ENCODE measurements at regions not wholly inside any gene's neighbourhood (a gene's known extent, or its start where the extent isn't known, plus 50 kb on each side); places are given as distances from the start of the nearest gene placed in this dataset.

- TF ChIP-seq, protein P1, sequence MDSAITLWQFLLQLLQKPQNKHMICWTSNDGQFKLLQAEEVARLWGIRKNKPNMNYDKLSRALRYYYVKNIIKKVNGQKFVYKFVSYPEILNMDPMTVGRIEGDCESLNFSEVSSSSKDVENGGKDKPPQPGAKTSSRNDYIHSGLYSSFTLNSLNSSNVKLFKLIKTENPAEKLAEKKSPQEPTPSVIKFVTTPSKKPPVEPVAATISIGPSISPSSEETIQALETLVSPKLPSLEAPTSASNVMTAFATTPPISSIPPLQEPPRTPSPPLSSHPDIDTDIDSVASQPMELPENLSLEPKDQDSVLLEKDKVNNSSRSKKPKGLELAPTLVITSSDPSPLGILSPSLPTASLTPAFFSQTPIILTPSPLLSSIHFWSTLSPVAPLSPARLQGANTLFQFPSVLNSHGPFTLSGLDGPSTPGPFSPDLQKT (CRISPR knock-in tag; IDR thresholded peaks at IDR 0.05; ENCODE audit: borderline replicate concordance), result no peak
- no peak for TF ChIP-seq SYNCRIP (IDR thresholded peaks at IDR 0.05; ENCODE audit: insufficient read depth, low read depth, low read length)
- no peak for TF ChIP-seq E2F2 (CRISPR knock-in tag; IDR thresholded peaks at IDR 0.05; ENCODE audit: borderline replicate concordance)
- TF ChIP-seq ZBTB44 (CRISPR knock-in tag; IDR thresholded peaks at IDR 0.05), result 0 out of 2 replicates have a peak, but pooled peaks have one; percentile 61
- no peak for TF ChIP-seq ZNF589 (CRISPR knock-in tag; conservative IDR thresholded peaks at IDR 0.05)
- TF ChIP-seq ZFY (CRISPR knock-in tag; IDR thresholded peaks at IDR 0.05), result peak; percentile 67
- no peak for TF ChIP-seq ZNF10 (CRISPR knock-in tag; IDR thresholded peaks at IDR 0.05; ENCODE audit: borderline replicate concordance, low read depth)
- TF ChIP-seq, protein P2, sequence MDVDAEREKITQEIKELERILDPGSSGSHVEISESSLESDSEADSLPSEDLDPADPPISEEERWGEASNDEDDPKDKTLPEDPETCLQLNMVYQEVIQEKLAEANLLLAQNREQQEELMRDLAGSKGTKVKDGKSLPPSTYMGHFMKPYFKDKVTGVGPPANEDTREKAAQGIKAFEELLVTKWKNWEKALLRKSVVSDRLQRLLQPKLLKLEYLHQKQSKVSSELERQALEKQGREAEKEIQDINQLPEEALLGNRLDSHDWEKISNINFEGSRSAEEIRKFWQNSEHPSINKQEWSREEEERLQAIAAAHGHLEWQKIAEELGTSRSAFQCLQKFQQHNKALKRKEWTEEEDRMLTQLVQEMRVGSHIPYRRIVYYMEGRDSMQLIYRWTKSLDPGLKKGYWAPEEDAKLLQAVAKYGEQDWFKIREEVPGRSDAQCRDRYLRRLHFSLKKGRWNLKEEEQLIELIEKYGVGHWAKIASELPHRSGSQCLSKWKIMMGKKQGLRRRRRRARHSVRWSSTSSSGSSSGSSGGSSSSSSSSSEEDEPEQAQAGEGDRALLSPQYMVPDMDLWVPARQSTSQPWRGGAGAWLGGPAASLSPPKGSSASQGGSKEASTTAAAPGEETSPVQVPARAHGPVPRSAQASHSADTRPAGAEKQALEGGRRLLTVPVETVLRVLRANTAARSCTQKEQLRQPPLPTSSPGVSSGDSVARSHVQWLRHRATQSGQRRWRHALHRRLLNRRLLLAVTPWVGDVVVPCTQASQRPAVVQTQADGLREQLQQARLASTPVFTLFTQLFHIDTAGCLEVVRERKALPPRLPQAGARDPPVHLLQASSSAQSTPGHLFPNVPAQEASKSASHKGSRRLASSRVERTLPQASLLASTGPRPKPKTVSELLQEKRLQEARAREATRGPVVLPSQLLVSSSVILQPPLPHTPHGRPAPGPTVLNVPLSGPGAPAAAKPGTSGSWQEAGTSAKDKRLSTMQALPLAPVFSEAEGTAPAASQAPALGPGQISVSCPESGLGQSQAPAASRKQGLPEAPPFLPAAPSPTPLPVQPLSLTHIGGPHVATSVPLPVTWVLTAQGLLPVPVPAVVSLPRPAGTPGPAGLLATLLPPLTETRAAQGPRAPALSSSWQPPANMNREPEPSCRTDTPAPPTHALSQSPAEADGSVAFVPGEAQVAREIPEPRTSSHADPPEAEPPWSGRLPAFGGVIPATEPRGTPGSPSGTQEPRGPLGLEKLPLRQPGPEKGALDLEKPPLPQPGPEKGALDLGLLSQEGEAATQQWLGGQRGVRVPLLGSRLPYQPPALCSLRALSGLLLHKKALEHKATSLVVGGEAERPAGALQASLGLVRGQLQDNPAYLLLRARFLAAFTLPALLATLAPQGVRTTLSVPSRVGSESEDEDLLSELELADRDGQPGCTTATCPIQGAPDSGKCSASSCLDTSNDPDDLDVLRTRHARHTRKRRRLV (CRISPR knock-in tag; IDR thresholded peaks at IDR 0.05), result 0 out of 2 replicates have a peak, but pooled peaks have one; percentile 27
- no peak for TF ChIP-seq ZIK1 (CRISPR knock-in tag; IDR thresholded peaks at IDR 0.05; ENCODE audit: borderline replicate concordance, low read depth)
- TF ChIP-seq CHD4 (IDR thresholded peaks at IDR 0.05; ENCODE audit: borderline replicate concordance, low read length), result peak; percentile 75; the same call in 1 of the 2 replicates
- no peak for TF ChIP-seq MED13 (CRISPR knock-in tag; IDR thresholded peaks at IDR 0.05)
- 0 out of 2 replicates have a peak, but pooled peaks have one; percentile 37 for TF ChIP-seq THAP8 (CRISPR knock-in tag; IDR thresholded peaks at IDR 0.05; ENCODE audit: borderline replicate concordance)
- TF ChIP-seq ONECUT2 (CRISPR knock-in tag; IDR thresholded peaks at IDR 0.05), result no peak
- TF ChIP-seq SP140L (CRISPR knock-in tag; IDR thresholded peaks at IDR 0.05; ENCODE audit: borderline replicate concordance), result no peak
- no peak for TF ChIP-seq FOXM1 (CRISPR knock-in tag; IDR thresholded peaks at IDR 0.05)
- TF ChIP-seq ZNF556 (CRISPR knock-in tag; IDR thresholded peaks at IDR 0.05; ENCODE audit: borderline replicate concordance), result 0 out of 2 replicates have a peak, but pooled peaks have one; percentile 28
- TF ChIP-seq ZSCAN5A (CRISPR knock-in tag; IDR thresholded peaks at IDR 0.05; ENCODE audit: borderline replicate concordance), result peak; percentile 56; the same call in 1 of the 2 replicates
These were observed 77.0 kb downstream of the FOXA2 start (continued) for GRCh38 chr20:22507240-22507961.

Measured in HepG2 (cell line).